ENCODE measurements at regions not wholly inside any gene's neighbourhood (a gene's known extent, or its start where the extent isn't known, plus 50 kb on each side); places are given as distances from the start of the nearest gene placed in this dataset.

GRCh38 chr5:130799015-130799414, 366.0 kb downstream of the HINT1 start:
- peaks cover 16% of the 10 kb centered on the region for H3K4me1 Mint-ChIP-seq (ENCODE audit: insufficient read depth, unreplicated experiment)
- ChIA-PET CTCF (interaction anchor here (0.6 kb wide), 1 partner anchor 378 kb away, joined by 3 read pairs; no protein-coding TSS in a partner anchor), POLR2A (interaction anchor here (0.6 kb wide), 1 partner anchor 860 kb away, joined by 3 read pairs; no protein-coding TSS in a partner anchor)
- no TSS peak for BruUV-seq (replicated peaks)
- intact Hi-C loops (cut with micrococcal nuclease), result no loop called here
- H3K9me3 Mint-ChIP-seq (ENCODE audit: unreplicated experiment), result peaks cover 29% of the 10 kb centered on the region
- H3K27me3 Mint-ChIP-seq (ENCODE audit: insufficient read depth, unreplicated experiment), result no peaks in the 10 kb centered on the region
- no peak overlapping the region for H3K4me3 Mint-ChIP-seq (ENCODE audit: unreplicated experiment)
- no peaks in the 10 kb centered on the region for H3K36me3 Mint-ChIP-seq (ENCODE audit: insufficient read depth, unreplicated experiment)
- H3K27ac Mint-ChIP-seq (ENCODE audit: low read depth, unreplicated experiment), result no peak overlapping the region
- no peak for TF ChIP-seq CTCF (IDR thresholded peaks at IDR 0.05; ENCODE audit: unreplicated experiment)
- no peak for DNase-seq (ENCODE audit: unreplicated experiment)

DNA sequence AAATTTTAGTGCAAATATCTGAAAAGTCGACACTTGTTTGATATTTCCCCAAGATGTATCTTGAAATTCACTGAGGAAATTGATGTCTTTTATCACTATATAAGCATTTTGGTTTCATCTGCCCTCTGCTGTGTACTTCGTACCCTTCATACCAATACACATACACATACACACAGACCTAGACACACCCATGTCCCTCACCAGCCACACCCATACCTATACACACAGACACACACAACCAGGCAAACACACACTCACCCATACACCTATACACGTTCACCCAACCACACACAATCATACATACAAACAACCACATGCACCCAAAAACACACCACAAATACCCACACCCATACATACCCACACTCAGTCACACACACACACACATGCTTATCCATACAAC, 367.8 kb downstream of the HINT1 start:
- BruUV-seq (replicated peaks), result no TSS peak
- Mint-ChIP-seq H3K27ac (ENCODE audit: low read depth, unreplicated experiment) (no peak overlapping the region), H3K36me3 (ENCODE audit: insufficient read depth, unreplicated experiment) (no peaks in the 10 kb centered on the region), H3K27me3 (ENCODE audit: insufficient read depth, unreplicated experiment) (no peaks in the 10 kb centered on the region), H3K9me3 (ENCODE audit: unreplicated experiment) (peaks cover 20% of the 10 kb centered on the region), H3K4me3 (ENCODE audit: unreplicated experiment) (no peak overlapping the region), H3K4me1 (ENCODE audit: insufficient read depth, unreplicated experiment) (peaks cover 17% of the 10 kb centered on the region)
- intact Hi-C loops (cut with micrococcal nuclease), result no loop called here
- ChIA-PET POLR2A (no interaction called here), CTCF (interaction anchor here (1.1 kb wide), 1 partner anchor 14 kb away, joined by 3 read pairs; no protein-coding TSS in a partner anchor)
- no peak for DNase-seq (ENCODE audit: unreplicated experiment)
- TF ChIP-seq CTCF (IDR thresholded peaks at IDR 0.05; ENCODE audit: unreplicated experiment), result no peak

DNA sequence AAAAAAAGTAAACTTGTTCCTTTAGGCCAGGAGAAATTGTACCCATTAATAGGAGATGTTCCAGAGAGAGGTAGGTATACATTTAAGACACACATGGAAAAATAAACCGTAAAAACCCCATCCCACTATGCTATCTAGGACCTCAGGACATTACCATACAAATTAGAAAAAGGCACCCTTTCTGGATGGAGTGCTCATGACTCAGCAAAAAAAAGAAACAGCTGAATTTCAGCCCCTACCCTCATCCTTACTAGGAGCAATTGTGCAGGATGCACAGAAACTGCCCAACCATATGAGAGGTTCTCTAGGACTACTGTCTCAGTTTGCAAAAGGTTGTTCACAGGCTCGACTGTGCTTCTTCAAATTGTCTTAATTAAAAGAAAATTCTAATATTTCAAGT, 368.2 kb downstream of the HINT1 start:
- Mint-ChIP-seq H3K27ac (ENCODE audit: low read depth, unreplicated experiment) (no peak overlapping the region), H3K4me1 (ENCODE audit: insufficient read depth, unreplicated experiment) (peaks cover 17% of the 10 kb centered on the region), H3K4me3 (ENCODE audit: unreplicated experiment) (no peak overlapping the region), H3K27me3 (ENCODE audit: insufficient read depth, unreplicated experiment) (no peaks in the 10 kb centered on the region), H3K36me3 (ENCODE audit: insufficient read depth, unreplicated experiment) (no peaks in the 10 kb centered on the region), H3K9me3 (ENCODE audit: unreplicated experiment) (peaks cover 18% of the 10 kb centered on the region)
- CTCF ChIA-PET, result interaction anchor here (1.1 kb wide), 1 partner anchor 14 kb away, joined by 3 read pairs; no protein-coding TSS in a partner anchor
- intact Hi-C loops (cut with micrococcal nuclease), result no loop called here
- TF ChIP-seq CTCF (IDR thresholded peaks at IDR 0.05; ENCODE audit: unreplicated experiment), result no peak
- no TSS peak for BruUV-seq (replicated peaks)
- POLR2A ChIA-PET, result interaction anchor here (0.5 to 1.2 kb wide), 2 partner anchors 22 to 72 kb away, joined by 3 read pairs; no protein-coding TSS in a partner anchor
- DNase-seq (ENCODE audit: unreplicated experiment), result no peak

DNA sequence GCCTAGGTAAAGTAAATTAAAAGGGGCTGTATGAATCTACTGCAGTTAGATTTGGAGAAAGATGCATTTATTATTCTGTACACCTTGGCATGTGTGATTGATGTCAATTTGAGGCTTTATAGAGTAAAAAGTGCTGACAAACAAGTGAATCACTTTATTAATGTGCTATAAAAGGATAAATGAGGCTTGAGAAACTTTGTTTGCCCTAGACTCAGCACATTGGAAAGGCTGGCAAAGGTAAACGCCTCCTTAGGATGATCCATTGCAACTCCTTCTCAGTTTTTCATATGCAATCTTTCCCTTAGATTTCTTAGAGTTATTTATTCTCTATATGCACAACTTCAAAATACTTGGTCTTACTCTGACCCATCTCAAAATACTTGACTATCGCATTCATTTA, 369.0 kb downstream of the HINT1 start:
- CTCF ChIA-PET, result no interaction called here
- BruUV-seq (replicated peaks), result no TSS peak
- H3K36me3 Mint-ChIP-seq (ENCODE audit: insufficient read depth, unreplicated experiment), result no peaks in the 10 kb centered on the region
- no peak overlapping the region for H3K4me3 Mint-ChIP-seq (ENCODE audit: unreplicated experiment)
- H3K27ac Mint-ChIP-seq (ENCODE audit: low read depth, unreplicated experiment), result no peak overlapping the region
- peaks cover 17% of the 10 kb centered on the region for H3K4me1 Mint-ChIP-seq (ENCODE audit: insufficient read depth, unreplicated experiment)
- TF ChIP-seq CTCF (IDR thresholded peaks at IDR 0.05; ENCODE audit: unreplicated experiment), result no peak
- no peak for DNase-seq (ENCODE audit: unreplicated experiment)
- POLR2A ChIA-PET, result interaction anchor here (1.2 kb wide), 1 partner anchor 21 kb away, joined by 3 read pairs; no protein-coding TSS in a partner anchor
- H3K27me3 Mint-ChIP-seq (ENCODE audit: insufficient read depth, unreplicated experiment), result no peaks in the 10 kb centered on the region
- intact Hi-C loops (cut with micrococcal nuclease), result no loop called here
- peaks cover 19% of the 10 kb centered on the region for H3K9me3 Mint-ChIP-seq (ENCODE audit: unreplicated experiment)
